Body of pancreas (tissue), 4 donors: ENCODE measurements at regions not wholly inside any gene's neighbourhood (a gene's known extent, or its start where the extent isn't known, plus 50 kb on each side); places are given as distances from the start of the nearest gene placed in this dataset.

Experiments
- CTCF ChIP-seq, 7 experiments: fragments of 450-650 bp in 4 of 7; fragments of 200-600 bp in 3 of 7; sonication (generic) in 3 of 7; IDR thresholded peaks; one replicate each; pipeline ENCODE4 v1.5.1; 2016 to 2019; ENCODE audit warnings: antibody characterized with exemption in 7 of 7
- POLR2A ChIP-seq, 3 donors: fragments of 450-650 bp; IDR thresholded peaks; one replicate each; pipeline ENCODE4 v1.6.1; 2016; ENCODE audit warnings: antibody characterized with exemption in 3 of 3, mild to moderate bottlenecking in 2 of 3

- TF ChIP-seq CTCF (IDR thresholded peaks at IDR 0.05) (no peak), POLR2A (IDR thresholded peaks at IDR 0.05) (no peak)
Observed at GRCh38 chr14:99067141-99067920, 204.7 kb downstream of the BCL11B start.
